ENCODE measurements at regions not wholly inside any gene's neighbourhood (a gene's known extent, or its start where the extent isn't known, plus 50 kb on each side); places are given as distances from the start of the nearest gene placed in this dataset.
A peak's percentile ranks its signal among the peaks of the same experiment; 100 is the strongest.

GRCh38 chr9:129482521-129483414, 138.1 kb downstream of the C9orf50 start (continued):
- TF ChIP-seq, protein P1, sequence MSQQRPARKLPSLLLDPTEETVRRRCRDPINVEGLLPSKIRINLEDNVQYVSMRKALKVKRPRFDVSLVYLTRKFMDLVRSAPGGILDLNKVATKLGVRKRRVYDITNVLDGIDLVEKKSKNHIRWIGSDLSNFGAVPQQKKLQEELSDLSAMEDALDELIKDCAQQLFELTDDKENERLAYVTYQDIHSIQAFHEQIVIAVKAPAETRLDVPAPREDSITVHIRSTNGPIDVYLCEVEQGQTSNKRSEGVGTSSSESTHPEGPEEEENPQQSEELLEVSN (IDR thresholded peaks at IDR 0.05): no peak
- TF ChIP-seq TBP (IDR thresholded peaks at IDR 0.05; ENCODE audit: low read depth, low read length) (no peak), SP2 (IDR thresholded peaks at IDR 0.05; ENCODE audit: low read length) (no peak), CBX5 (IDR thresholded peaks at IDR 0.05; ENCODE audit: low read depth, low read length) (no peak), POLR2AphosphoS5 (IDR thresholded peaks at IDR 0.05; ENCODE audit: low read depth, low read length) (no peak), NRF1 (IDR thresholded peaks at IDR 0.05; ENCODE audit: low read depth, low read length) (no peak), CEBPB (IDR thresholded peaks at IDR 0.05; ENCODE audit: low read depth, low read length) (no peak), KDM4A (IDR thresholded peaks at IDR 0.05; ENCODE audit: low read depth, low read length, severe bottlenecking) (peak; percentile 53), RAD21 (IDR thresholded peaks at IDR 0.05 in 1 of 2, conservative IDR thresholded peaks at IDR 0.05 in 1 of 2; ENCODE audit: low read depth in 2 of 2, low read length in 2 of 2) (no peak), PHF8 (conservative IDR thresholded peaks at IDR 0.05; ENCODE audit: low read depth, low read length) (no peak), ASH2L (IDR thresholded peaks at IDR 0.05; ENCODE audit: low read length) (no peak), SUZ12 (IDR thresholded peaks at IDR 0.05; ENCODE audit: low read length) (0 out of 2 replicates have a peak, but pooled peaks have one; percentile 72)
- TF ChIP-seq, protein P2, sequence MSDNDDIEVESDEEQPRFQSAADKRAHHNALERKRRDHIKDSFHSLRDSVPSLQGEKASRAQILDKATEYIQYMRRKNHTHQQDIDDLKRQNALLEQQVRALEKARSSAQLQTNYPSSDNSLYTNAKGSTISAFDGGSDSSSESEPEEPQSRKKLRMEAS (IDR thresholded peaks at IDR 0.05): no peak
